Bronchial epithelial cell (primary cell): ENCODE measurements at regions not wholly inside any gene's neighbourhood (a gene's known extent, or its start where the extent isn't known, plus 50 kb on each side); places are given as distances from the start of the nearest gene placed in this dataset.

Experiments used
- DNase-seq: peaks from one replicate; pipeline ENCODE4 v3.0.0-alpha.2; 2010; ENCODE audit warnings: low read depth
- FAIRE-seq: peaks from 2 replicates; lab custom pipeline; 2011; peaks lifted over from hg19 to GRCh38; lab: Jason Lieb, UNC
- H3K27me3 ChIP-seq: 2 replicates; pipeline ENCODE4 v1.5.1; 2011; ENCODE audit warnings: low read length; ENCODE audit not compliant: control insufficient read depth, insufficient read depth
- H3K36me3 ChIP-seq: 2 replicates; pipeline ENCODE4 v1.5.1; 2011; ENCODE audit warnings: low read length; ENCODE audit not compliant: control insufficient read depth, insufficient read depth
- H3K4me3 ChIP-seq: 2 replicates; pipeline ENCODE4 v1.5.1; 2011; ENCODE audit warnings: mild to moderate bottlenecking, low read depth, low read length, control low read depth
- CTCF ChIP-seq: IDR thresholded peaks from 2 replicates; pipeline ENCODE4 v1.5.1; 2011; ENCODE audit warnings: mild to moderate bottlenecking, moderate library complexity, low read length, control low read depth, inconsistent platforms; ENCODE audit not compliant: insufficient read depth, severe bottlenecking

DNA sequence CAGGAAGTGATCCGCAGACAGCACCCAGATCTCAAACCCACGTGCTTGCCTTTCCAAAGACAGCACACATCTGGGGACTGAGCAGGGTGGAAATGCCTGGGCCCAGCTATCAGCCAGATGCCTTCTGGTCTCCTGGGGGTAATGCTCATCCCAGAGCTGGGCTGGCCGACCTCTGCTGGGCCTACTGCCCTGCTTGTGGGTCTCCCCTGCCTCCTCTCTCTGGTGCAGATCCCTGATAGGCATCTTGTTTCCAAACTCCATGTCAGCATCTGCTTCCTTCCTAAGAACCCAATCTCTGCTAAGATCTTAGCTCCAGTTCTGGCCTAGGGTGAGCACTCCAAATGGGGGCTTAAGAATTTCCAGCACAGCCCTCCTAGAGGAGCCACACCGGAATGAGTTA, 1043.0 kb downstream of the VRK1 start:
- DNase-seq (no peak), FAIRE-seq (no peak)
- no peaks in the 10 kb centered on the region for H3K27me3 ChIP-seq
- no peak for TF ChIP-seq CTCF
- H3K36me3 ChIP-seq, result no peaks in the 10 kb centered on the region
- no peak overlapping the region for H3K4me3 ChIP-seq

DNA sequence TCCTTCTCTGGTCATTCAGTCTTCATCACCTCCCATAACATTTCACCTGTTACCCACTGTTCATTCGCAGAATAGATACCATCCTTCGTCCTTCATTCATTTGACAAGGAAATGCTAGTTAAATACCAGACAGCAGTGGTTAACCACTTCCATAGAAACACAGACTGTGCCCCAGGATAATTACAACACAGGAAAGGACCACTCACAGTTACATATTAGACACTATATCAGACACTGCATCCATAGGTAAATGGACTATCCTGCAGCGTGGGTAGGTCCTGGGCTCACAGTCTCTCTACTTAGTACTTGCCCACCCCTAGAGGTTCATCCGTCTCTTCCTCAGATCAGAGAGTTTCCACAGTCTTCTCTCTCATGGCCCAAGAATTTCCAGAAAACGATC, 1044.6 kb downstream of the VRK1 start:
- DNase-seq (no peak), FAIRE-seq (no peak)
- no peak for TF ChIP-seq CTCF
- H3K36me3 ChIP-seq, result no peaks in the 10 kb centered on the region
- H3K4me3 ChIP-seq, result no peak overlapping the region
- H3K27me3 ChIP-seq, result no peaks in the 10 kb centered on the region

DNA sequence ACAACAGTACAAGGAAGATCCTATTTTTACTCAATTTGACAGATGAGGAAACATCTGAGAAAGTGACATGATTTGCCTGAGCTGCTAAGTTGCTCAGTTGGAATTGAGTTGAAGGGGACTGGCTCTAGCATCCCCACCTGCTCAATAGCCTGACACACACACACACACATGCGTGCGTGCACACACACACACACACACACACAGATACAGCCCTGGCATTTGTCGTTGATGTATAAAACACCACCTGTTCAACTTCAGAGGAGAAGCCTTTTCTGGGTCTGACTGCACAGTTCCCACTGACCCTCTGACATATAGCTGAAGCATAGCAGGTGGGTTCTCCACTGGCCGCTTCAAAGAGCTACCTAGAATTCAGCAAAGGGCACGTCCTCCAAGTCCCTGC, 1045.9 kb downstream of the VRK1 start:
- peak; percentile 52 for FAIRE-seq
- no peak for DNase-seq
- no peak overlapping the region for H3K4me3 ChIP-seq
- H3K36me3 ChIP-seq, result no peaks in the 10 kb centered on the region
- no peaks in the 10 kb centered on the region for H3K27me3 ChIP-seq
- TF ChIP-seq CTCF, result no peak

DNA sequence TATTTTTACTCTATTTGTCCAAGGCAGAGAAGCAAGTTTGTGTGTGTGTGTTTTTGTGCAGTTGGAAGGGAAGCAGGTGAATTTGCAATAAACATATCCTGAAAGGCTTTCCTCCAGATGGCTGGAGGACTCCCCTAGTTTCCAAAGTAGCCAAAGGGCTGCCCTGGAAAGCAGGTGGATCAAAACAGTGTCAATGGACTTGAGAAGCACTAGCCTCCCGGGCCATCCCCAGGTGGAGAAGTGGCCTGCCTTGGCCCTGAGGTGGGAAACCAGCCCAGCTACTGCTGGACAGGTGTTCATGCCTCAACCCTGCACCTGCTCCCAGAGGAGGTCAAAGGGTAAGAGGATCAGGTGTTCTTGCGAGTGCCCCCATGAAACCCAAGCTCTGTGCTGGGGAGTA, 1046.9 kb downstream of the VRK1 start:
- H3K27me3 ChIP-seq, result no peaks in the 10 kb centered on the region
- no peak for FAIRE-seq
- DNase-seq, result no peak
- no peaks in the 10 kb centered on the region for H3K36me3 ChIP-seq
- TF ChIP-seq CTCF, result no peak
- H3K4me3 ChIP-seq, result no peak overlapping the region

DNA sequence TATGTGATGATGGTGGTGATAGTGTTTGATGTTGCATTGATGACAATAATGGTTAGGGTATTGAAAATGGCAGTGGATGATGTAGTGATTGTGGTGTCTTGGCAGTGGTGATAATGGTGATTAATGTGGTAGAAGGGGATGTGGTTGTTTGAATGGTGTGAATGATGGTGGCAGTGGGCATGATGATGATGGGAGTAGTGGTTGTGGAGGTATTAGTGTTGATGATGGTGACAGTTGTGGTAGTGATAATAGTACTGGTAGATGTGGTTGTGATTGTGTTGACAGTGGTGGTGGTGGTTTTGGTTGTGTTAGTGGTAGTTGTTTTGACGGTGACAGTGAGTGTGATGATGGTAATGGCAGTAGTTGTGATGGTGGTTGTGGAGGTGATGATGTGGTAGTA, 1049.0 kb downstream of the VRK1 start:
- Histone ChIP-seq H3K4me3 (no peak overlapping the region), H3K36me3 (no peaks in the 10 kb centered on the region), H3K27me3 (no peaks in the 10 kb centered on the region)
- TF ChIP-seq CTCF, result no peak
- no peak for FAIRE-seq
- DNase-seq, result no peak

GRCh38 chr14:97848317-97848980, 1051.3 kb downstream of the VRK1 start:
- Histone ChIP-seq H3K27me3 (no peaks in the 10 kb centered on the region), H3K4me3 (no peak overlapping the region), H3K36me3 (no peaks in the 10 kb centered on the region)
- TF ChIP-seq CTCF, result no peak
- FAIRE-seq (no peak), DNase-seq (no peak)
